Stimulated activated naive CD8-positive, alpha-beta T cell treated with anti-CD3 and anti-CD28 coated beads, Interleukin-15, Interleukin-2, amounts not matched to agents 100 U/mL and 50 U/mL, for 24 hours (primary cell): ENCODE measurements at regions not wholly inside any gene's neighbourhood (a gene's known extent, or its start where the extent isn't known, plus 50 kb on each side); places are given as distances from the start of the nearest gene placed in this dataset.
"Not testable (repeated sequence)": the region's sequence is repeated elsewhere in the genome, so short reads cannot be mapped to it uniquely, and the experiment has no call there.

Source experiments
- ATAC-seq: fragments of 150-1000 bp; cut with Tn5 transposase; one replicate; pipeline ENCODE4 v1.10.0; 2021
- DNase-seq: peaks from one replicate; pipeline ENCODE4 v3.0.0; 2021

DNA sequence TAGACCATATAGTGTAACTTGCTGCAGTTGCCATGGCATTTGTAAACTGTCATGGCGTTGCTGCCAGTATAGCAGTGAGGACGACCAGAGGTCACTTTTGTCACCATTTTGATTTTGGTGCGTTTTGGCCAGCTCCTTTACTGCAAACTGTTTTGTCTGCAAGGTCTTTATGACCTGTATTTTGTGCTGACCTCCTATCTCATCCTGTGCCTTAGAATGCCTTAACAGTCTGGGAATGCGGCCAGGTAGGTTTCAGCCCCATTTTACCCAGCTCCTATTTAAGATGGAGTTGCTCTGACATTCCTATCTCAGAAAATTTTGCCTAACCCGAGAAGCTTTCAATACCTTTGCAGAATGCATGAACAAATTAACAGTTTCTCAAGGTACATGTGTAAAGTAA, 914.4 kb upstream of the ACO1 start:
- DNase-seq (no peak), ATAC-seq (no peak)

GRCh38 chr9:31471010-31471409, 913.4 kb upstream of the ACO1 start:
- ATAC-seq = no peak
- DNase-seq = no peak

- ATAC-seq (no peak), DNase-seq (no peak)
These were observed 897.8 kb upstream of the ACO1 start for GRCh38 chr9:31486630-31487029.

GRCh38 chr9:31490551-31491106, 893.8 kb upstream of the ACO1 start:
- DNase-seq (no peak), ATAC-seq (no peak)

DNA sequence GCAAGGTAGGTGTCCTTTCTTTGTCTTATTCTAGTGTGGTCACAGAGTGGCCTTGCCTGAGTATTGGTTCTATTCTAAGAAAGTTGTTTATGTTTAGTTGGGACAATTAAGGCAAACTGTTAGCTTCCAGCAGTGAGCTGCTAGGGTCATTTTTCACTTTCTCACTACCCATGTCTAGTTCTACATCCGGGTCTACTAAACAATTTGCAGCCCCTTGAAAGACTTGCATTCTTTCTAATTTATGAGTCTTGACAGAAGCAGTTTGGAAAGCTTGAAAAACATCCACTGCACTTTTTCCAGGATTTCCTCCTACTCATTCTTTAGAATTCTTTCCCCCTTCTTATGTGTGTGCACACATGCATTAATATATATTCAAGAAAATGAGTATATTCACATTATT, 892.2 kb upstream of the ACO1 start:
- ATAC-seq (no peak), DNase-seq (no peak)

DNA sequence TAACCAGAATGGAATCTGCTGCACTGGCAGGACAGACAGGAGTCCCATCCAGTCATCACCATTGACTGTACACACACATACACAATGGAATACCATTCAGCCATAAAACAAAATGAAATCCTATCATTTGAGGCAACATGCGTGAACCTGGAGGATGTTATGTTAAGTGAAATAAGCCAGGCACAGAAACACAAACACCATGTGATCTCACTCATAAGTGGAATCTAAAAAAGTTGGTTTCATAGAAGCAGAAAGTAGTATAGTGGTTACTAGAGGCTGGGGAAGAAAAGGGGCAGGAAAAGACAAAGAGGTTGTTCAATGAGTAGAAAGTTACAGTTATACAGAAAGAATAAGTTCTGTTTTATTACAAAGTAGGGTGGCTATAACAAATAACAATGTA, 884.0 kb upstream of the ACO1 start:
- ATAC-seq (no peak), DNase-seq (no peak)

- DNase-seq (peak; percentile 47), ATAC-seq (peak; percentile 65)
These were observed 865.4 kb upstream of the ACO1 start for GRCh38 chr9:31519011-31519410.

DNA sequence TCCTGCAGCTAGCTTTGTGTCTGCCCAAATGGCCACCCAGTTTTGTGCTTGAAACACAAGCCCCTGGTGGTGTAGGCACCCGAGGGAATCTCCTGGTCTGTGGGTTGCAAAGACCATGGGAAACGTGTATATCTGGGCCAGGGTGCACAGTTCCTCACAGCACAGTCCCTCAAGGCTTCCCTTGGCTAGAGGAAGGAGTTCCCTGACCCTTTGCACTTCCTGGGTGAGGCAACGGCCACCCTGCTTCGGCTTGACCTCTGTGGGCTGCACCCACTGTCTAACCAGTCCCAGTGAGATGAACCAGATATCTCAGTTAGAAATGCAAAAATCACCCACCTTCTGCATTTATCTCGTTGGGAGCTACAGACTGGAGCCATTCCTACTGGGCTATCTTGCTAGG, 865.0 kb upstream of the ACO1 start:
- no peak for DNase-seq
- ATAC-seq = no peak

DNA sequence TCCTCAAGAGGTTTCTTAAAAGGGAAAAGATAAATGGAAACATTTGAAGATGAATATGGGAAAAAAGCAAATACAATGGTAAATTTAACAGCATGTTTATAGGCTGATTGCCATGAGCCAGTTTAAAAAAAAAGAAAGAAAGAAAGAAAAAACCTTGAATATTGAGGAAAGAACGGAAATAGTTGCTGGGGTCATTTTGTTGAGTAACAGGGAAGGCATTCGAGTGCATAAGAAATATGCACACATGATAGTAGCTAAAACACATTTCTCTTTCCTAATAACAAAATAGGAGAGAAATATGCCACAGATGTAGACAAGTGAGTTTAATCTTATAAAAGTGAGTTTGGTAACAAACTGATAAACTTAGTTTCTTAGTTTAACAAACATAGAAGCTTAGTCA, 864.6 kb upstream of the ACO1 start:
- ATAC-seq (no peak), DNase-seq (no peak)

DNA sequence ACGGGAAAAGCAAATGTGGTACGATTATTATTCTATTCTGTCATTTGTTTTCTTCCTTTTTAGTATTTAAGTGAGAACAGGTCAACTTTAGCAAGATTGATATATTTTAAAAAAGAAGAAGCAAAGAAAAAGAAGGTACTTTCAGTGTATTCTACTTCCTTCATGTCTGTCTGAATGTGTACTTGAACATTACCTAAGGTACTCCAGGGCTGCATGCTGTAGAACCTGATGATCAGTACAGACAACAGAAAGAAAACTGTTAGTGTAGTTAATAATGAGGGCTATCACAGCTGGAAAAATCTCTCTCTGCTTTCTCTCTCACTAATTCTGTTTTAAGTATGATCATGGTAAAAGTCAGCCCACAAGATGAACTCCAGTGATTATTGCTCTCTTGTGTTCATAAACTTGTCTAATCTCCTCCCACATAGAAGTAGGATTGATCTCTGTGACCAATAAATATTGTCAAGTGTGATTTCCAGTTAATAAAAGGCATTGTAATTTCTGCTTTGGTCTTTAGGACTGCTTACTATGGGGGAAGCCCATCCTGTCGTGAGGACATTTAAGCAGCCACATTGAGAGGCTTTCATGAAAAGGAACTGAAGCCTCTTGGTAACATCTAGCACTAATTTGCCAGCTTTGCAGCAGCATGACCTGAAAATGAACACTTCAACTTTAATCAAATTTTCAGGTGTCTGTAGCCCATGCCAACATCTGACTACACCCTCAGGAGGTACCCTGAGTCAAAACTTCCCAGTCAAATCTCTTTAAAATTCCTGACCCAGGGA, 864.0 kb upstream of the ACO1 start:
- DNase-seq (no peak), ATAC-seq (no peak)

GRCh38 chr9:31535651-31536050, 848.8 kb upstream of the ACO1 start:
- DNase-seq = no peak
- no peak for ATAC-seq

GRCh38 chr9:31536471-31536870, 848.0 kb upstream of the ACO1 start:
- DNase-seq (no peak), ATAC-seq (no peak)

DNA sequence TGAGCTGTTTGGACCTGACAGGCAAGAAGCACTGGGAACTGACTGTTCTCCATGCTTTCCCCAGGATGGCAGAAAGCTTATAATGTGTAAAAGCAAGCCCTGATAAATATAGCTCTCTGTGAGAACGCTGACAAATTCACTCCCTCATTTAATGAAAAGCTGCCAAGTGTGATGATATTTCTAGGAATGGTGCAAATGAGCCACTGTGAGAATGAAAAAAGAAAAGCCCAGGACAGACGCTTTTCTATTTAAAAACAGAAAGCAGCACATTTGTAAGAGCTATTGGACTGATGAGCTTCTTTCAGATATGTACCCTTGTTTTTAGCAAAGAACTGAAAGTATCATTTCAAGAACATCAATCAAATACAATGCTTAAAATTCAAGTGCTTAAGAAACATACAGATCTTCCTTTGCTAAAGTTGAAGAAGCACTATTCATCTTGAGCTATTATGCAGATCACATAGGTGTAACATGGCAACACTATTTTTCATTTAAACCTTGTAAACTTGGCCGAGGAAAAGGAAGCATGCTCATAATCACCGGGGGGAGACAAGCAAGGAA, 842.6 kb upstream of the ACO1 start:
- DNase-seq = no peak
- ATAC-seq = no peak

DNA sequence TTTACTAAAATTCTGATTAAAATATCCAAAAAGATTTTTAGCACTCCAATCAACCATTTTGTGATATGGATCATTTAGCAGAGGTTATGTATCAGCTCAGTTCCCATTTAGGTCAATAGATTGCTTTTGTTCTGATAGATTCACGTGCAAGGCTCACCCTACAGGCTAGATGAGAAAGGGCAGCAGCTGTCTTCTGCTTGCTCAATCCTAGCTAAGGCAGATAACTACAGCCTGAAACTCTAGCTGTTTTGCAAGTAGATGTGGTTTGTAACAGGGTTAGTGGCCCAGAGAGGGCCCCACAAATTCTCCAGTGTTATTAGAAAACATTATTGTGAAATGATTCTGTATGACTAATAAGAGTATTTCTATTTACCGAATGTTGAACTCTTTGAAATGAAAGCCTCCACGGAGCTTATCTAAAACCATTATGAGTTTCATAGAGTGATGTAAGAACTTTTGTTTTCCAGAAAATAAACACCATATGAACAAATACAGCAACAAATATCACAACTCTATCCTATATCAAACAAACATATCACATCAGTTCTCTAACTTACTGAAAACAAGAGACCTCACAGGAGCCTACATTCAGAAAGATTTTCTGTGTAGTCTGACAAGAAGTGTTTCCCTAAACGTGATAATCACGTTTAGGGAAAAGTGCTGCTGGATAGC, 841.9 kb upstream of the ACO1 start:
- DNase-seq (no peak), ATAC-seq (peak; percentile 72)

DNA sequence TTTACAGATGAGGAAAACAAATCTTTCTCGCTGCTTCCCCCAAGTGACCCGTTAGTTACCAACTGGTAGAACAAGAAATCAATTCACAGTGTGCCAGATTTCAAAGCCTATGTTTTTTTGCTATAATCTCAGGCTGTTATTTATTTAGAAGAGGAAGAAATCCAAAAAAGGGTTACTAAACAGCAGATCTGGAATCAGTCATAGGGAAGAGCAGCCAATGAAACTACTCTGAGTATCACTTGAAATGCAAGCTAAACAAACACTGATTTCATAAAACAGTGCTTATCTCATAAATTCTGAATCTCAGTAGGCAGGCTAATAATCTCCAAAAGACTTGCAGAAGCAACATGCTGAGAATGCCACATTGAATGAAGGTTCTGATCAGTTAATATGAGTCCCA, 829.5 kb upstream of the ACO1 start:
- no peak for ATAC-seq
- DNase-seq = no peak

DNA sequence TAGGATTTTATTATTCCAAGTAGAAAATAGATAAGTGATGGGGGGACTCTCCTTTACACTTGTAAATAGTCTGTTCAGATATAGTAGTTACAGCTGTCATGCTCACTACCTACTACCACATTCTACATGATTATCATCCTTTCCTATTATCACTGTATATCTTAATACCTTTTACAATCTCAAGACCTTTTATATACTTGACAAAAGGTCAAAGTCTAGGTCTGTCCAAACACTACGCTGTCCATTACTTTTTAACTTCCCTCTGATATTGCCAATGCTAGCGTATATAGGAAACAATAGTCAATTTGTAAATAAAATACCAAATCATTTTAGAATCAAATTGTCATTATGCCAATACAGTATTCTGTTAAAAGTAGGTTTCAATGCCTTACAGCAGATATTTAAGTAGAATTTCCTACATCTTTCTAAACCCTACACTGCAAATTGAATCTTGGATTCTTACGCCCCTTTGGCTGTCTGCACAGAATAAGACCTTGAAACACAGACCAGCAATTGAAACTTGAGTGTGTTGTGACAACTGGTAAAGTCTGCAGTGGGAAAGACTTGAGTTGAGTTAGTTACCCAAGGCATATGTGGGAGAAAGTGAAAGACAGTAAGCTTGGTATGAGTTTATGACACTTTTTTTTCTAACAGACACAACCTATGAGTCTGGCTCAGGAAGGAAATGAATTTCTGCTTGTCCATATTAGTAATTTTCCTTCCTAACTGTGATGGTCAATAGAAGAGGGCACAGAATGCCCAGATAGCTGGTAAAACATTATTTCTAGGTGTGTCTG, 827.6 kb upstream of the ACO1 start:
- no peak for DNase-seq
- no peak for ATAC-seq

- ATAC-seq, DNase-seq: not testable (repeated sequence)
These were observed 812.3 kb upstream of the ACO1 start for GRCh38 chr9:31572190-31572589.

- no peak for ATAC-seq
These were observed 810.9 kb upstream of the ACO1 start for GRCh38 chr9:31573561-31573960.

GRCh38 chr9:31574006-31574765, 810.3 kb upstream of the ACO1 start:
- no peak for DNase-seq

More at GRCh38 chr9:31573561-31573960, 810.9 kb upstream of the ACO1 start:
- no peak for DNase-seq

GRCh38 chr9:31582071-31582470, 802.4 kb upstream of the ACO1 start:
- ATAC-seq (no peak), DNase-seq (no peak)

More at GRCh38 chr9:31574006-31574765, 810.3 kb upstream of the ACO1 start:
- ATAC-seq = no peak

GRCh38 chr9:31582561-31582960, 801.9 kb upstream of the ACO1 start:
- no peak for ATAC-seq
- no peak for DNase-seq

DNA sequence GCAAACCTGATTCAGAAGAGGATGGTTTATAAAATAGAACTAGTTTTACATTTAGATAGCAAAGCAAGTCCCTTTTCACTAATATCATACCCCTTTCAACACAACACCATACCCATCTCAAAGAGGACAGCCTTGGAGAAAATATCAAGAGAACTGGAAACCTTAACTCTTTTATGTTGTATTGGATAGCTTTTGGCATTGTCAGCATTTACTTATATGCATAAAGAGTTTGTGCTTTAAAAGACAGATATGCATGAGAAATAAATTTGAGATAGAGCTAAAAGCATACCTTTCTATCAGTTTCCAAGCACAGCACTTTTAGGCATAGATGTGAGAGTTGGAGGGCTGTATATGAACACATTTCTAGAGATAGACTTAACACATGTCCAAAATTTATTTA, 799.3 kb upstream of the ACO1 start:
- no peak for DNase-seq
- ATAC-seq = no peak
